K562 (cell line): ENCODE measurements at regions not wholly inside any gene's neighbourhood (a gene's known extent, or its start where the extent isn't known, plus 50 kb on each side); places are given as distances from the start of the nearest gene placed in this dataset.

Experiments
- ATAC-seq: fragments of 200-7000 bp; cut with Tn5 transposase; 3 replicates; pipeline ENCODE4 v1.9.1; 2020; ENCODE audit warnings: moderate library complexity
- BruUV-seq: library from RNA; stranded (reverse); fragments of 400-500 nt; replicated peaks from 2 replicates; lab custom pipeline; 2021; lab: Mats Ljungman, UMichigan
- CTCF ChIA-PET: fragments of 300-600 bp; formaldehyde crosslinking; extraction: SDS; loops from one replicate; lab custom pipeline; 2021; ENCODE audit warnings: low intra/inter-chr PET ratio; lab: Yijun Ruan, JAX
- POLR2A ChIA-PET: fragments of 300-600, 350-650 bp; sonication (Branson Sonifier 250); formaldehyde crosslinking; extraction: SDS; loops from one replicate; lab custom pipeline; 2021; ENCODE audit warnings: antibody characterized with exemption, inconsistent platforms; lab: Yijun Ruan, JAX
- DNase-seq, 4 experiments: peaks; one replicate each; pipeline versions ENCODE4 v3.0.0 to v3.0.0-alpha.2; 2011 to 2018; ENCODE audit warnings: low spot score in 3 of 4, mixed read lengths in 3 of 4; ENCODE audit errors: extremely low read depth in 1 of 4
- FAIRE-seq: peaks from 2 replicates; lab custom pipeline; 2011; peaks lifted over from hg19 to GRCh38; lab: Jason Lieb, UNC
- H2AFZ ChIP-seq: 2 replicates; pipeline ENCODE4 v1.6.0; 2011; ENCODE audit warnings: low read depth, low read length, control low read depth, inconsistent platforms
- H3K27ac ChIP-seq: fragments of 200-600 bp; 3 replicates; pipeline ENCODE4 v1.8.0; 2011; ENCODE audit warnings: low read depth, mild to moderate bottlenecking, control low read depth, inconsistent platforms, low read length, moderate library complexity, mixed read lengths; ENCODE audit errors: extremely low read depth
- H3K27me3 ChIP-seq, 2 experiments: fragments of 300-600 bp in 1 of 2; 2 replicates in 1 of 2; 3 replicates in 1 of 2; pipeline versions ENCODE4 v1.6.0 to v1.8.0; 2011; ENCODE audit warnings: inconsistent platforms in 2 of 2, low read length in 2 of 2, mild to moderate bottlenecking in 1 of 2, mixed read lengths in 1 of 2, moderate library complexity in 1 of 2; ENCODE audit not compliant: control insufficient read depth in 2 of 2, insufficient read depth in 2 of 2
- H3K36me3 ChIP-seq: fragments of 300-600 bp; 3 replicates; pipeline ENCODE4 v1.8.0; 2011; ENCODE audit warnings: mild to moderate bottlenecking, low read length, inconsistent platforms; ENCODE audit not compliant: control insufficient read depth, insufficient read depth
- H3K4me1 ChIP-seq, 2 experiments: fragments of 200-600 bp in 1 of 2; replicated peaks in 1 of 2; 2 replicates in 1 of 2; 3 replicates in 1 of 2; pipeline versions ENCODE4 v1.5.1 to v1.8.0; 2011; ENCODE audit warnings: inconsistent platforms in 2 of 2, low read length in 2 of 2, mild to moderate bottlenecking in 1 of 2, mixed read lengths in 1 of 2, moderate library complexity in 1 of 2; ENCODE audit not compliant: control insufficient read depth in 2 of 2, insufficient read depth in 2 of 2
- H3K4me2 ChIP-seq: 2 replicates; pipeline ENCODE4 v1.6.1; 2011; ENCODE audit warnings: low read length, control low read depth, inconsistent platforms, mixed read lengths; ENCODE audit not compliant: insufficient read depth
- H3K4me3 ChIP-seq: fragments of 200-600 bp; sonication (generic), shearing (Covaris generic); 2 replicates; pipeline ENCODE4 v1.5.1; 2016; ENCODE audit warnings: control low read depth, inconsistent platforms
- H3K79me2 ChIP-seq: fragments of 200-600 bp; 3 replicates; pipeline ENCODE4 v1.8.0; 2011; ENCODE audit warnings: low read length, inconsistent platforms; ENCODE audit not compliant: control insufficient read depth, insufficient read depth
- H3K9ac ChIP-seq, 2 experiments: 2 replicates each; pipeline versions ENCODE4 v1.6.0 to v1.6.1; 2011; ENCODE audit warnings: low read depth in 2 of 2, low read length in 2 of 2, control low read depth in 1 of 2, inconsistent platforms in 1 of 2, mild to moderate bottlenecking in 1 of 2, mixed read lengths in 1 of 2; ENCODE audit not compliant: insufficient read depth in 1 of 2
- H3K9me1 ChIP-seq: one replicate; pipeline ENCODE4 v1.6.0; 2011; ENCODE audit warnings: inconsistent platforms, mild to moderate bottlenecking, low read length, moderate library complexity; ENCODE audit not compliant: control insufficient read depth, insufficient read depth
- H3K9me3 ChIP-seq: replicated peaks from 2 replicates; pipeline ENCODE4 v1.5.1; 2011; ENCODE audit warnings: low read depth, low read length, inconsistent platforms; ENCODE audit not compliant: control insufficient read depth, insufficient read depth
- H4K20me1 ChIP-seq: replicated peaks from 2 replicates; pipeline ENCODE4 v1.6.1; 2011; ENCODE audit warnings: low read length, inconsistent platforms, mixed read lengths; ENCODE audit not compliant: control insufficient read depth, insufficient read depth
- BDP1 ChIP-seq: IDR thresholded peaks from 3 replicates; pipeline ENCODE4 v1.6.1; 2011; ENCODE audit not compliant: insufficient read length, insufficient read depth
- BRCA1 ChIP-seq, 2 experiments: fragments of 450-650 bp in 1 of 2; sonication (generic) in 1 of 2; formaldehyde crosslinking in 1 of 2; IDR thresholded peaks; 2 replicates each; pipeline versions ENCODE4 v1.5.0 to v1.6.1; 2017 to 2020; ENCODE audit warnings: mild to moderate bottlenecking in 1 of 2, missing genetic modification reagents in 1 of 2
- CBX2 ChIP-seq: fragments of 200-600 bp; sonication (generic); IDR thresholded peaks from one replicate; pipeline ENCODE4 v1.6.1; 2012; ENCODE audit warnings: mild to moderate bottlenecking, low read length, inconsistent platforms; ENCODE audit not compliant: insufficient read depth, poor library complexity, severe bottlenecking
- HMG20A ChIP-seq: fragments of 450-650 bp; formaldehyde crosslinking; conservative IDR thresholded peaks from 2 replicates; pipeline ENCODE4 v1.4.0; 2020; ENCODE audit warnings: mild to moderate bottlenecking, mixed read lengths
- IRF9 ChIP-seq: fragments of 450-650 bp; IDR thresholded peaks from 2 replicates; pipeline ENCODE4 v1.6.1; 2016; ENCODE audit warnings: missing biosample characterization, missing genetic modification characterization
- MEF2D ChIP-seq: conservative IDR thresholded peaks from 2 replicates; pipeline ENCODE4 v1.6.1; 2016; ENCODE audit warnings: low read depth, missing genetic modification characterization, missing compliant biosample characterization
- MEIS2 ChIP-seq: fragments of 450-650 bp; IDR thresholded peaks from 2 replicates; pipeline ENCODE4 v1.6.1; 2014; ENCODE audit warnings: mild to moderate bottlenecking; ENCODE audit not compliant: partially characterized antibody
- ZNF212 ChIP-seq: fragments of 450-650 bp; formaldehyde crosslinking; IDR thresholded peaks from 2 replicates; pipeline ENCODE4 v1.4.0; 2020; ENCODE audit warnings: mild to moderate bottlenecking
- WGBS: fragments of 100-300 bp; shearing (Covaris generic); methylation state at CpG from one replicate; pipeline ENCODE4 v1.1.6; 2016; ENCODE audit warnings: low coverage, mixed read lengths; ENCODE audit not compliant: insufficient coverage; ENCODE audit errors: missing lambda C conversion rate; 5-methylcytosine and 5-hydroxymethylcytosine counted together
- in situ Hi-C: fragments of 300-500 bp; cut with MboI; formaldehyde crosslinking; loops from 4 replicates; pipeline ENCODE4 v1.15.0; 2018; ENCODE audit warnings: inconsistent platforms, mixed read lengths
- intact Hi-C: fragments of 100-400 bp; cut with micrococcal nuclease; formaldehyde crosslinking; loops from 2 replicates; pipeline ENCODE4 v1.14.2; 2022
- TF ChIP-seq, protein P1 (sequence below): sonication (generic); formaldehyde crosslinking; IDR thresholded peaks from 2 replicates; pipeline ENCODE4 v1.8.0; 2022; ENCODE audit warnings: mild to moderate bottlenecking, missing genetic modification reagents

DNA sequence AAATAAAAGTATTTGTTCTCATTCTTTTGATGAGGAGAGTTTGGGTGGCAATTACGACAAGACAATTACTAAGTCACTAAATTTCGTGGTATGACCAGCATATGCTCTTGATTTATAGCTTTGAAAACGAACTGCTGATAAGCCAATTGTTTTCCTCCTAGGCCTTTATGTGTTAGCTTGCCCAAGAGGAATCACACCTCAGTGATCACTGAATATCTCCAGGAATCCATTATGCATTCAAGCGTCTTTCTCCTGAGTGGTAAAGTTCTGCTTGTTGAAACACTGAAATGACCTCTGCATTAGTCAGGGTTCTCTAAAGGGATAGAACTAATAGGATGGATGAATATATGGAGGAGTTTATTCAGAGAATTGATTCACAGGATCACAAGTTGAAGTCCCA lies 677.7 kb upstream of the MEF2C start:
- Histone ChIP-seq H3K9me3 (no peaks in the 10 kb centered on the region), H3K4me1 (no peaks in the 10 kb centered on the region), H3K79me2 (no peaks in the 10 kb centered on the region), H3K9me1 (no peaks in the 10 kb centered on the region), H3K4me3 (no peak overlapping the region), H3K36me3 (no peaks in the 10 kb centered on the region), H3K4me2 (no peak overlapping the region), H2AFZ (no peak overlapping the region), H3K27ac (no peak overlapping the region), H4K20me1 (no peaks in the 10 kb centered on the region), H3K27me3 (no peaks in the 10 kb centered on the region), H3K9ac (no peak overlapping the region)
- in situ Hi-C loops (no loop called here), intact Hi-C loops (no loop called here)
- BruUV-seq = no TSS peak
- POLR2A ChIA-PET = interaction anchor here (0.6 kb wide), 1 partner anchor 10 kb away, joined by 3 read pairs; no protein-coding TSS in a partner anchor
- no peak for FAIRE-seq
- peak; percentile 35 for TF ChIP-seq MEIS2
- TF ChIP-seq HMG20A (CRISPR knock-in tag) = no peak
- TF ChIP-seq, protein P1, sequence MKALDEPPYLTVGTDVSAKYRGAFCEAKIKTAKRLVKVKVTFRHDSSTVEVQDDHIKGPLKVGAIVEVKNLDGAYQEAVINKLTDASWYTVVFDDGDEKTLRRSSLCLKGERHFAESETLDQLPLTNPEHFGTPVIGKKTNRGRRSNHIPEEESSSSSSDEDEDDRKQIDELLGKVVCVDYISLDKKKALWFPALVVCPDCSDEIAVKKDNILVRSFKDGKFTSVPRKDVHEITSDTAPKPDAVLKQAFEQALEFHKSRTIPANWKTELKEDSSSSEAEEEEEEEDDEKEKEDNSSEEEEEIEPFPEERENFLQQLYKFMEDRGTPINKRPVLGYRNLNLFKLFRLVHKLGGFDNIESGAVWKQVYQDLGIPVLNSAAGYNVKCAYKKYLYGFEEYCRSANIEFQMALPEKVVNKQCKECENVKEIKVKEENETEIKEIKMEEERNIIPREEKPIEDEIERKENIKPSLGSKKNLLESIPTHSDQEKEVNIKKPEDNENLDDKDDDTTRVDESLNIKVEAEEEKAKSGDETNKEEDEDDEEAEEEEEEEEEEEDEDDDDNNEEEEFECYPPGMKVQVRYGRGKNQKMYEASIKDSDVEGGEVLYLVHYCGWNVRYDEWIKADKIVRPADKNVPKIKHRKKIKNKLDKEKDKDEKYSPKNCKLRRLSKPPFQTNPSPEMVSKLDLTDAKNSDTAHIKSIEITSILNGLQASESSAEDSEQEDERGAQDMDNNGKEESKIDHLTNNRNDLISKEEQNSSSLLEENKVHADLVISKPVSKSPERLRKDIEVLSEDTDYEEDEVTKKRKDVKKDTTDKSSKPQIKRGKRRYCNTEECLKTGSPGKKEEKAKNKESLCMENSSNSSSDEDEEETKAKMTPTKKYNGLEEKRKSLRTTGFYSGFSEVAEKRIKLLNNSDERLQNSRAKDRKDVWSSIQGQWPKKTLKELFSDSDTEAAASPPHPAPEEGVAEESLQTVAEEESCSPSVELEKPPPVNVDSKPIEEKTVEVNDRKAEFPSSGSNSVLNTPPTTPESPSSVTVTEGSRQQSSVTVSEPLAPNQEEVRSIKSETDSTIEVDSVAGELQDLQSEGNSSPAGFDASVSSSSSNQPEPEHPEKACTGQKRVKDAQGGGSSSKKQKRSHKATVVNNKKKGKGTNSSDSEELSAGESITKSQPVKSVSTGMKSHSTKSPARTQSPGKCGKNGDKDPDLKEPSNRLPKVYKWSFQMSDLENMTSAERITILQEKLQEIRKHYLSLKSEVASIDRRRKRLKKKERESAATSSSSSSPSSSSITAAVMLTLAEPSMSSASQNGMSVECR (CRISPR knock-in tag) = no peak
- TF ChIP-seq IRF9 (tag) = no peak
- no peak for TF ChIP-seq BRCA1 (IDR thresholded peaks at IDR 0.05)
- TF ChIP-seq BRCA1 (CRISPR knock-in tag; IDR thresholded peaks at IDR 0.05) = no peak
- no peak for TF ChIP-seq MEF2D (tag)
- TF ChIP-seq CBX2 = no peak
- no peak for TF ChIP-seq BDP1
- no peak for TF ChIP-seq ZNF212
- no peak for DNase-seq
- CTCF ChIA-PET = no interaction called here
- 2% methylated on average over 4 of the region's 4 CpGs for WGBS
- ATAC-seq = no peak
